ENCODE measurements at regions not wholly inside any gene's neighbourhood (a gene's known extent, or its start where the extent isn't known, plus 50 kb on each side); places are given as distances from the start of the nearest gene placed in this dataset.

DNA sequence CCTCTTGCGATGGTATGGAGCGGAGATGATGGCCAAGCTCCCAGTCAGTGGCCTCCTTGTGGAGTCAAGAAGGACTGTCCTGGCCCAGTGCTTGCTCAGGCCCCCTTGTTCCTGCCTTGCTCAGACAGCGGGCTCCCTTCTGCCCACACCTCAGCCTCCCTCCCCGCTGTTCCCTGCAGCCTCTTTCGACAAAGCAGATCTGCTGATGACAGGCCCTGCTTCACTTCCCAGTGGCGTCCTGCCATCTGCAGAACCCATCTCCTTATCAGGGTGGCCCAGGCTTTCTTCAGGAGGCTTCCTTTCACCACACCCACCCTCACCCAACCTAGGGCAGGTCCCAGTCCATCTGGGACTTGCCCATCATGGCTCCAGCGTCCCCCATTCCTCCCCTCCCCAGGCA is 80.0 kb downstream of the CLDN34 start:
- H3K56ac ChIP-seq (ENCODE audit: extremely low read depth, insufficient read depth, low read length), result no peak overlapping the region
- H2BK120ac ChIP-seq (ENCODE audit: low read depth, low read length), result no peak overlapping the region
- H3K36me3 ChIP-seq (ENCODE audit: control insufficient read depth, insufficient read depth, low read length), result no peaks in the 10 kb centered on the region; the same call in 1 of the 2 replicates
- no peak for DNase-seq
- H3K79me1 ChIP-seq (ENCODE audit: low read depth in 1 of 2, low read length in 2 of 2), result peaks cover 19 to 60% of the 10 kb centered on the region in 2 experiments
- H4K8ac ChIP-seq (ENCODE audit: low read depth in 2 of 2, low read length in 2 of 2), result no peak overlapping the region
- no peak overlapping the region for H3K9ac ChIP-seq (ENCODE audit: low read depth, low read length)
- no peak overlapping the region for H3K18ac ChIP-seq (ENCODE audit: low read depth, low read length)
- H2BK20ac ChIP-seq (ENCODE audit: low read depth, low read length), result no peak overlapping the region
- H2AK5ac ChIP-seq (ENCODE audit: low read depth, low read length), result no peak overlapping the region; the same call in 1 of the 2 replicates
- in situ Hi-C loops (cut with MboI; ENCODE audit: low sequenced_read_pairs) (no loop called here), intact Hi-C loops (cut with micrococcal nuclease) (no loop called here), dilution Hi-C loops (cut with HindIII; ENCODE audit: low sequenced_read_pairs, unreplicated experiment) (no loop called here)
- no peak overlapping the region for H3K4ac ChIP-seq (ENCODE audit: low read depth, low read length)
- peaks cover 8% of the 10 kb centered on the region; the same call in 1 of the 2 replicates for H3K4me1 ChIP-seq (ENCODE audit: control insufficient read depth, insufficient read depth, low read length)
- H2AK9ac ChIP-seq (replicated peaks; ENCODE audit: low read depth, low read length, poor library complexity), result no peak overlapping the region
- no peak overlapping the region for H3K4me3 ChIP-seq (ENCODE audit: insufficient read depth, low read depth, low read length)
- H2BK15ac ChIP-seq (ENCODE audit: low read depth, low read length), result no peak overlapping the region
- no peak for ATAC-seq (ENCODE audit: low read depth)
- no peak overlapping the region for H4K5ac ChIP-seq (ENCODE audit: low read depth, low read length)
- H4K91ac ChIP-seq (ENCODE audit: insufficient read depth, low read depth, low read length), result no peak overlapping the region
- H2BK5ac ChIP-seq (ENCODE audit: low read depth, low read length, poor library complexity, severe bottlenecking), result no peak overlapping the region
- H3K4me2 ChIP-seq (ENCODE audit: low read depth, low read length), result no peak overlapping the region
- WGBS, 2 experiments (ENCODE audit: extremely low coverage in 2 of 2, insufficient read length in 1 of 2), result 71% methylated on average over 5 of the region's 7 CpGs; no CpG with 5 or more reads in 1 of the 2 experiments
- H3K27ac ChIP-seq (ENCODE audit: insufficient read depth, low read length), result no peak overlapping the region
- peaks cover 14% of the 10 kb centered on the region for H3K9me1 ChIP-seq (ENCODE audit: insufficient read depth, low read length)
- no TSS peak for BruUV-seq (replicated peaks)
- peaks cover 48% of the 10 kb centered on the region for H4K20me1 ChIP-seq (ENCODE audit: insufficient read depth, low read length)
- POLR2A ChIA-PET (ENCODE audit: unreplicated experiment), result no interaction called here
- CTCF ChIA-PET, result no interaction called here
- no peak overlapping the region for H3K23ac ChIP-seq (ENCODE audit: low read depth, low read length)
- H3K27me3 ChIP-seq (ENCODE audit: control insufficient read depth, insufficient read depth, low read length), result no peaks in the 10 kb centered on the region
- TF ChIP-seq FOS (IDR thresholded peaks at IDR 0.05; ENCODE audit: low read depth, low read length) (no peak), SMC3 (IDR thresholded peaks at IDR 0.05; ENCODE audit: low read depth, low read length) (no peak), NFE2L2 (IDR thresholded peaks at IDR 0.05; ENCODE audit: low read depth, low read length) (no peak), MAZ (IDR thresholded peaks at IDR 0.05; ENCODE audit: borderline replicate concordance, low read depth, low read length) (no peak), CEBPB (IDR thresholded peaks at IDR 0.05; ENCODE audit: low read depth, low read length) (no peak), POLR2A (IDR thresholded peaks at IDR 0.05; ENCODE audit: low read depth, low read length) (no peak), USF2 (IDR thresholded peaks at IDR 0.05; ENCODE audit: low read depth, low read length) (no peak), RFX5 (IDR thresholded peaks at IDR 0.05; ENCODE audit: low read depth, low read length) (no peak), RCOR1 (IDR thresholded peaks at IDR 0.05; ENCODE audit: insufficient replicate concordance, low read length) (no peak), MAFK (IDR thresholded peaks at IDR 0.05; ENCODE audit: low read depth, low read length) (no peak)
- TF ChIP-seq, protein P1, sequence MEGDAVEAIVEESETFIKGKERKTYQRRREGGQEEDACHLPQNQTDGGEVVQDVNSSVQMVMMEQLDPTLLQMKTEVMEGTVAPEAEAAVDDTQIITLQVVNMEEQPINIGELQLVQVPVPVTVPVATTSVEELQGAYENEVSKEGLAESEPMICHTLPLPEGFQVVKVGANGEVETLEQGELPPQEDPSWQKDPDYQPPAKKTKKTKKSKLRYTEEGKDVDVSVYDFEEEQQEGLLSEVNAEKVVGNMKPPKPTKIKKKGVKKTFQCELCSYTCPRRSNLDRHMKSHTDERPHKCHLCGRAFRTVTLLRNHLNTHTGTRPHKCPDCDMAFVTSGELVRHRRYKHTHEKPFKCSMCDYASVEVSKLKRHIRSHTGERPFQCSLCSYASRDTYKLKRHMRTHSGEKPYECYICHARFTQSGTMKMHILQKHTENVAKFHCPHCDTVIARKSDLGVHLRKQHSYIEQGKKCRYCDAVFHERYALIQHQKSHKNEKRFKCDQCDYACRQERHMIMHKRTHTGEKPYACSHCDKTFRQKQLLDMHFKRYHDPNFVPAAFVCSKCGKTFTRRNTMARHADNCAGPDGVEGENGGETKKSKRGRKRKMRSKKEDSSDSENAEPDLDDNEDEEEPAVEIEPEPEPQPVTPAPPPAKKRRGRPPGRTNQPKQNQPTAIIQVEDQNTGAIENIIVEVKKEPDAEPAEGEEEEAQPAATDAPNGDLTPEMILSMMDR (conservative IDR thresholded peaks at IDR 0.05; ENCODE audit: low read depth, low read length), result no peak
- no peak overlapping the region for H3K14ac ChIP-seq (replicated peaks; ENCODE audit: low read depth, low read length)
- no peak overlapping the region for H2AFZ ChIP-seq (replicated peaks; ENCODE audit: low read length, poor library complexity)
- H3K9me3 ChIP-seq (ENCODE audit: control insufficient read depth, insufficient read depth, low read length), result no peaks in the 10 kb centered on the region; the same call in 1 of the 2 replicates

Measured in IMR-90 (cell line).